RKO (cell line): ENCODE measurements at regions not wholly inside any gene's neighbourhood (a gene's known extent, or its start where the extent isn't known, plus 50 kb on each side); places are given as distances from the start of the nearest gene placed in this dataset.

Experiments
- DNase-seq: peaks from one replicate; pipeline ENCODE4 v3.0.0-alpha.2; 2016; ENCODE audit warnings: low spot score

DNA sequence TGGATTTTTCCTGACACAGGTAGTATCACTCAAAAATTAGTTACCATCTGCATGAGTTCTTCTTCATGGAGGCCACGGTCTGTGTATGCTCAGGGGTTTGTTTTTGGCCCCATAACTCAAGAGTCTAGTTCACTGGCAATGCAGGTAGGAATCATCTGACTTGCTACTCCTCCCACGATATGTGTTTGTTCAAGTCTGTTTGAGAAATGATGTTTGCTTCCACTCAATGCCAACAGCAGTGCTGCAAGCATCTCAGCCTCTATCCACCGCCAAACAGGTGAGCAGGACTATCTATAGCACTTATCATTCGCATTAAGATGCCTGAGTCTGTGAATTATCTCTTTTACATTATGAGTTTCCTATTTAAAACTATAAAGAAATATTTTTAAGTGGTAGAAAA lies 264.8 kb upstream of the PTGER4 start:
- DNase-seq, result no peak

DNA sequence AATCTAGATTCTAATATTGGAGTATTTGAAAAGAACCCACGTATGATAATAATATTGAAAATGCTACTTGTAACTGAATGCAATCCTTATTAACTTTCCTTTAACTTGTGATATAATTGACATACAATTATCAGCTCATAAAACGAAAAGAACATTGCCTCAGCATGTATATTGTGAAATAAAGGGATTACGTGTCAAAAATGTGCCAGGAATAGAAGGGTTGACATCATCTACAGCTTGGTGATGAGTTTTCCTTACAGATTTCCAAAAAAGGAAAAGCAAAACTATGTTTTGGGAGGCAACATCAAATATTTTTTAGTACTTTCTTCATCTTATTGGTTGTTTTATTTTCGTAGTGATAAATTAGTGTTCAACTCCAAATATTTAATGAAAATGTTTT lies 266.0 kb upstream of the PTGER4 start:
- peak; percentile 30 for DNase-seq

DNA sequence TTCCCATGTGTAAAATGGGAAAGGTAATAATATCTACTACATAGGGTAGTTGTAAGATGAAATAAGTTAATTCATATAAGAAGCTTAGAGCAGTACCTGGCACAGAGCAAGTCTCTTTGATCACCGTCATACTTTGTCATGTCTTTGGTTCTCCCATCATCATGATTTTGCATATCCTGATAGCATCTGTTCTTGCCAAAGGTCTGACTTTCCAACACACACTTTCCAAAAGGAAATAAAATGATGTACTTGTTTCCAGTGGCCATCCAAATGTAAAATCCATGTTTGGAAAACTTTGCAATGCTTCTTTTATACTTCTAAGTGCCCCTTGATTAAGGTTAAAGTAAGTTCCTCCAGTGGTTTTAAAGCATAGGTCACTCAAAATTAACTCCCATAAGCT lies 266.9 kb upstream of the PTGER4 start:
- no peak for DNase-seq

DNA sequence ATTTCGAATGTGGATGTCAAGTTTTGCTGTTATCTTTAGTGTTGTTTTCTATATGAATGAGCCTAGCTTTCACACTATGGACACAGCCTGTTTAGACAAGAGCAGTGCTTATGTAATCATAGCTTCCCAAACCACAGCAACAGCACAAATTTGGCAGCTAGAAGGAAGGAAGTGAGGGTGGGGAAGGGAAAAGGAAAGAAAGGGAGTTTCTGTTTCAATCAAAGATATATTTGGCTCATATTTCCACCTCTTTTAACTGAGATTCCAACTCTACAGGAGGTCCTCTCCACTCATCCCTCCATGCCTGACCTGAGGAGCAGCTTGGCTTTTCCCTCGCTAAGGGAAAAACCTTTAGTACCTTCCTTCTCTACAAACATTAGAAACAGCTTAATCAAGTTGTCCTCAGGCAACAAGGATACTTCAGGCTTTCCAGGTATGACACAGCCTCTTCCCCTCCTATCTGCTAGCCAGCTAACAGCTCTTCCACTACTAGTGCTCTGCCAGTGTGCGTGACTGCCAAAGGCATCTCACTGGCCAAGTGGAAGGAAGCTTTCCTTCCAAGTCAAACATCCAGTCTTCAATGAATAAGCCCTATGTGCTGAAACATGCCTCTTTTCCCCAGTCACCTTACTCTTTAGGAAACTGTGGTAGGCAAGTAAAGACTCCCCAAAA lies 268.6 kb upstream of the PTGER4 start:
- no peak for DNase-seq

DNA sequence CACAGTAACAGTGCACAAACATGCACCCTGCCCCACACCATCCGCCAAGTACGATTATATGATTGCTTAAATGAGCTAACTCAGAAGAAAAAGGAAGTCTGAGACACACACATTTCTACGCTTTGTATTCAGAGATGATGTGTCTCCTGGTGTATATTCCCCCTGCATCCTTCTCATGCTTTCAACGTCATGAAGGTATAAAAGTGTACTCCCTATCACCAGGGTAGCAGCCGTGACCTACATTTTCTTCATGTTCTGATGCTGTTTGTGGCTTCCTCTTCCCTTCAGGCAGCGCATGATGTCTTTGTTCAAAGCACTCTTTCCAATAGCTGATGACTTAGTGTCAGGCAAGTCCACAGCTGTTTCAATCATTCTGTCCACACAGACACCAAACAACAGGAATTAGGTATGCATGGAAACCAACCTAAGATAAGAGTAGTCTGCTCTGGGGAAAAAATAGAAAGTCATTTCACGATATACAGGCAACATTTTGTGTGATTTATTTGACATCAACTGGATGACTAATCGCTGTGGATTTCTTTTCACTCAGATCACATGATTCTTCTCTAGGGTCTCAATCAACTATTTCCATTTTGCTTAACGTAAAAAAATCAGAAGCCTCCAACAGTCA lies 269.4 kb upstream of the PTGER4 start:
- DNase-seq, result no peak

DNA sequence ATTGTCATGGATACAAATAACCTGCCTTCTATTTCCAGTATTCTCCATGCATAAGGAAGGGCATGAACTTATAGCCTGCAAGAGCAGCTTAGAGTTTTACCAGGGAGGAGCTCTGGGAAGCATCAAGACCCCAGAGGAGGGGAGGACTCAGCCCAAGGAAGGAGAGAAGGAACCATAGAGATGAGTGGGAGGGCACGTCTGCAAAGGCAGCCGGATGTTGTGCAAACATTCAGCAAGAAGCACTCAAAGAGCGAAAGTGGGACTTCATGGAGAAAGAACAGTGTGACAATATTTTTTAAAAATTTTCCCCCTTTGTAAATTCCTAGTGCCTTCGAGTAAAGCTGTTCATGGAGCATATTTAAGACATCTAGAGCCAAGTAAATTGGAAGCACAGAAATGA lies 270.1 kb upstream of the PTGER4 start:
- no peak for DNase-seq

GRCh38 chr5:40406741-40407211 lies 272.9 kb upstream of the PTGER4 start:
- no peak for DNase-seq

- no peak for DNase-seq
These were observed 273.5 kb upstream of the PTGER4 start for GRCh38 chr5:40405996-40406740.

GRCh38 chr5:40405230-40405629 lies 274.5 kb upstream of the PTGER4 start:
- DNase-seq, result no peak

GRCh38 chr5:40404613-40405012 lies 275.1 kb upstream of the PTGER4 start:
- DNase-seq, result no peak

- DNase-seq, result no peak
These were observed 277.7 kb upstream of the PTGER4 start for GRCh38 chr5:40402007-40402364.

DNA sequence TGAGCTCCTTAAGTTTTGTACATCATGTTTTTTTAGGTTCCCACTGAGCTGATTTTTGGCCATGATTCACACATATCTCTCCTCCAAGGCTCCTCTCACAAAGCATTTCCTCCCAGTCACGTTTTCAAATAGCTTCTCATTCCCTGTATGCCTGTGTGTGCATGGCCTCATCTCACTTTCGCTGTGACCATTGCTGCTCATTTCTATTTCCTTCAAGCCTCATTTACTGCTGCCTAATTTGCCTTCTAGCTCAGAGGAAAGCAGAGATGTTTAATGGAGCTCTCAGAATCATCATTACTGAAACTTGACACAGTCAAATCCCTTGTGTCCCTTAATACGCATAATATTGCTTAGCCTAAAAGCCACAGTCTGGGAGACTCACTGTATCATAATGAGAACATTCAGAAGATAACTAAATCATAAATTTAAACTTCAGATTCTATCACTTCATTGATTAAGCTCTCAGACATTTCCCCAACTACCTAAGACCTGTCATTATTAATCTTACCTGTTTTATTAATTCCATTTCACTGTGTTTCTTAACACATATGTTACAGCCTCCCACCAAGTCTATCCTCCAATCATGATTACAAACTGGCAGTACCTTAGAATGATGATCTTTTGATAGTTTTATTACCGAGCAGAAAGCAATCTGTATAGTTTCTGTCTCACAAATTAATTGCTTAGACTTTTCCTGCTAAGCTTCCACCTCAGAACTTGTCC lies 278.3 kb upstream of the PTGER4 start:
- DNase-seq, result no peak

GRCh38 chr5:40400245-40400644 lies 279.5 kb upstream of the PTGER4 start:
- no peak for DNase-seq

DNA sequence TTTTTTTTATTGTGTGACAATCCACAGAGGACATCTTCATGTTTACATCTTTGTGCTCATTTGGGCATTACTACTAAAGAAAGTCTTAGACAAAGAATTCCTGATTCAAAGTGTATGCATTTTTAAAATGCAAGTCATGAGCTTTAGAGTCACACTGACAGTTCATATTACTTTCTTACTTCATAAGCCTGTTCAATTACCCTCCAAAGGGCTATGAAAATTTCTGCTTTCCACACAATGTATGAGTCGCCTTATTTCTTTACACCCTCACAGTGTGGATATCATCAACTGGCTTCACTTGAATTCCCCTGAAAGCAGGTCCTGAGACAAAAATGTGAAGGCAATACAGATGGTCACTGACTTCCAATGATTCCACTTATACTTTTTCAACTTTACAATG lies 280.4 kb upstream of the PTGER4 start:
- DNase-seq, result no peak

DNA sequence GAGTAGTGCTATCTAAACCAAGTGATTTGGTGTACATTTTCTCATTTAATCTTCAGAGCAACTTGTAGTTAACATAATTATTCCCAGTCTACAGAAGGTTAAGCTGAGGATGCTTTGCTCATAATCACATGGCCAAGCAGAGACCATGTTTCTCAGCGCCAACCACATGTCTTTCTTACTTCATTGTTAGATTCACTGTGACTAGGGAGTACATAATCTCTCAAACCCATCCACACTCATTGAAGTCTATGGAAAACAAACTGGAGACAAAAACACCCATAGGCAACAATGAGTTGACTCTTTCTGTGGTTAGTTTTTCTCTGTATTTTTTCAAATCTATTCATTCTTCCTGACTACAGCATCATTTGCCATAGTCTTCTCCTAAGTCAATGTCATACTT lies 281.7 kb upstream of the PTGER4 start:
- no peak for DNase-seq

DNA sequence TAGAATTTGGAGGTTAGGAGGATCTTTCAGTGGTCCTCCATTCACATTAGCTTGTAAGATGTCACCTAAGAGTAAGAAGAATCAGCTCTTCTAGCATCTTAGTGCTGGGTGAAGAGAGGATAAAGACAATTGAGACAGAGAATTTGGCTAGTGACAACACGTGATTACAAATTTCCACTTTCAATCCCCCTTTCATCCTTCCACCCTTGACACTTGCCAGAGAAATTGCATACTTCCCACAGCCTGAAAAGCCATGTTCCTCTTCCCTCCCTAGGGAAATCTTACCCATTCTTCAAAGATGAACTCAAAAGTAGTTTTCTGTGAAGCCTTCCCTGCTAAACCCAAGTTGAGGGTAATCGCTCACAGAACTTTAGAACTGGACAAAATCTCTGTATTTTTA lies 282.6 kb upstream of the PTGER4 start:
- DNase-seq, result no peak

DNA sequence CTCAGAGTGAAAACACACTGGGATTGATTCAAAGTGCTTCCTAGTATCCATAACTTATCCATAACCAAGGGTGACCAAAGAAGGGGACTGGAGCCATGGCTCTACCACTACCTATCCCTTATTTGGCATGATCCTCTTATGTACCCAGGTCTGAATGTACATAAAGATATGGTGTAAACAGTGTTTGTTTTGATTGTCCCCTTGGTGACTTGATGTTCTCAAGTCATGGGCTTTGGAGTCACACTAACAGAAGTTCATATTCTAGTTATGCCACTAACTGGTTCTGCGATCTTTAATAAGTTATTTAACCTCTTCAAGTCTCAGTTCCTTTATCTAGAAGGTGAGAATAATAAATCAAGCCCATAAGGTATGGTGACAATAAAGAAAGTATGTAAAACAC lies 283.4 kb upstream of the PTGER4 start:
- no peak for DNase-seq

GRCh38 chr5:40395251-40395650 lies 284.5 kb upstream of the PTGER4 start:
- no peak for DNase-seq

DNA sequence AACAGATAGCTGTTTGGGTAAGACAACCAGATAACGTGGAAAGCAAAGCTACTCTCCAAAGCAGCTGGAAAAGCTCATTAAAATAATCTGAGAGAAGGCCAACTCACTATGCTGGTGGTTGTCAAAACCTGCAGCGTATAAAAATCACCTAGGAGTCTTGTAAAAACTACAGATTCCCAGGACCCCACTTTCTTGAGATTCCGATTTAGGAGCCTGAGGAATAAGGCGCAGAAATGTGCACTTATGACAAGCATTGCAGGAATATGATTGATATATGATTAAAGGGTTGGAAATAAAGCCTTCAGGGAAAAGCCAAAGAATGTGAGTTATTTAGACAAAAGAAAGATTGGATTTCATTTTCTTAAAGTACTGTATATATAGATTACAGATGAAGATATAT lies 285.0 kb upstream of the PTGER4 start:
- DNase-seq, result no peak

GRCh38 chr5:40391642-40392041 lies 288.1 kb upstream of the PTGER4 start:
- DNase-seq, result no peak

- DNase-seq, result no peak
These were observed 289.2 kb upstream of the PTGER4 start for GRCh38 chr5:40390281-40391149.

DNA sequence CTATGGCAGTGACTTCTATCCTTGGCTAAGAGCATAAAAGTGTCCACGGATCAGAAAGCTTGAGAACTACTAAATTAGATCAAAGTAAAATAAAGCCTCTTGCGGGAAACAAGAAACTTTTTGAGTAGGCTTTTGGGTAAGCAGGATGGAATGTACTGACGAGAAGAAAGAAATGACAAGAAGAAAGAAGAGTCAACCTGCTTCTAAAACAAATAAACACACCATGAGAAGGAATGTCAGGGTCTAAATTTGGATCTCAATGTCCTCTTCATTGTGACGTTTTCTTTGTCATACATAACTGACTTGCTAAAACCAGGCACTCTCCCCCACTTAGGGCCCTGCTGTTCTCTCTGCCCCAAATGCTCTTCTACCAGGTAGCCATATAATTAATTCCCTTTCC lies 290.1 kb upstream of the PTGER4 start:
- DNase-seq, result no peak
